ENCODE measurements at regions not wholly inside any gene's neighbourhood (a gene's known extent, or its start where the extent isn't known, plus 50 kb on each side); places are given as distances from the start of the nearest gene placed in this dataset.

- ChIA-PET CTCF (no interaction called here), POLR2A (no interaction called here)
- no peak for ATAC-seq
- TF ChIP-seq CTCF (IDR thresholded peaks at IDR 0.05) = no peak
- no peak for DNase-seq
- Mint-ChIP-seq H3K4me3 (no peak overlapping the region), H3K4me1 (ENCODE audit: low read depth) (no peaks in the 10 kb centered on the region), H3K9me3 (peaks cover 2% of the 10 kb centered on the region), H3K27ac (no peak overlapping the region), H3K27me3 (no peaks in the 10 kb centered on the region), H3K36me3 (ENCODE audit: low read depth) (no peaks in the 10 kb centered on the region)
- intact Hi-C loops (cut with micrococcal nuclease) = no loop called here
Observed at GRCh38 chr10:52477305-52477704, 163.2 kb downstream of the DKK1 start.

GRCh38 chr10:52479567-52479966 is 165.5 kb downstream of the DKK1 start:
- Mint-ChIP-seq H3K4me1 (ENCODE audit: low read depth) (no peaks in the 10 kb centered on the region), H3K27me3 (no peaks in the 10 kb centered on the region), H3K4me3 (no peak overlapping the region), H3K36me3 (ENCODE audit: low read depth) (no peaks in the 10 kb centered on the region), H3K9me3 (peaks cover 2% of the 10 kb centered on the region), H3K27ac (no peak overlapping the region)
- TF ChIP-seq CTCF (IDR thresholded peaks at IDR 0.05) = no peak
- ChIA-PET POLR2A (no interaction called here), CTCF (no interaction called here)
- ATAC-seq (no peak), DNase-seq (no peak)
- intact Hi-C loops (cut with micrococcal nuclease) = no loop called here

GRCh38 chr10:52481986-52482555 is 168.0 kb downstream of the DKK1 start:
- DNase-seq = no peak
- intact Hi-C loops (cut with micrococcal nuclease) = no loop called here
- Mint-ChIP-seq H3K4me1 (ENCODE audit: low read depth) (no peaks in the 10 kb centered on the region), H3K9me3 (peaks cover under 1% of the 10 kb centered on the region), H3K27me3 (no peaks in the 10 kb centered on the region), H3K27ac (no peak overlapping the region), H3K4me3 (no peak overlapping the region), H3K36me3 (ENCODE audit: low read depth) (no peaks in the 10 kb centered on the region)
- ChIA-PET CTCF (no interaction called here), POLR2A (no interaction called here)
- no peak for TF ChIP-seq CTCF (IDR thresholded peaks at IDR 0.05)
- ATAC-seq = no peak

- ATAC-seq (no peak), DNase-seq (no peak)
- intact Hi-C loops (cut with micrococcal nuclease) = no loop called here
- POLR2A ChIA-PET = no interaction called here
- Mint-ChIP-seq H3K4me1 (ENCODE audit: low read depth) (no peaks in the 10 kb centered on the region), H3K27ac (no peak overlapping the region), H3K36me3 (ENCODE audit: low read depth) (no peaks in the 10 kb centered on the region), H3K9me3 (no peaks in the 10 kb centered on the region), H3K4me3 (no peak overlapping the region), H3K27me3 (no peaks in the 10 kb centered on the region)
- no peak for TF ChIP-seq CTCF (IDR thresholded peaks at IDR 0.05)
- CTCF ChIA-PET = interaction anchor here (1.3 kb wide), 1 partner anchor 176 kb away, joined by 3 read pairs; no protein-coding TSS in a partner anchor
Observed at GRCh38 chr10:52483587-52483986, 169.5 kb downstream of the DKK1 start.

GRCh38 chr10:52484206-52485065 is 170.4 kb downstream of the DKK1 start:
- Mint-ChIP-seq H3K27me3 (no peaks in the 10 kb centered on the region), H3K4me1 (ENCODE audit: low read depth) (no peaks in the 10 kb centered on the region), H3K4me3 (no peak overlapping the region), H3K27ac (no peak overlapping the region), H3K36me3 (ENCODE audit: low read depth) (no peaks in the 10 kb centered on the region), H3K9me3 (no peaks in the 10 kb centered on the region)
- TF ChIP-seq CTCF (IDR thresholded peaks at IDR 0.05) = no peak
- ChIA-PET POLR2A (no interaction called here), CTCF (interaction anchor here (1.3 kb wide), 1 partner anchor 177 kb away, joined by 3 read pairs; no protein-coding TSS in a partner anchor)
- ATAC-seq (no peak), DNase-seq (no peak)
- intact Hi-C loops (cut with micrococcal nuclease) = no loop called here

Data from activated CD8-positive, alpha-beta T cell treated with anti-CD3 and anti-CD28 coated beads for 36 hours (primary cell).